HEK293 (cell line): ENCODE measurements at regions not wholly inside any gene's neighbourhood (a gene's known extent, or its start where the extent isn't known, plus 50 kb on each side); places are given as distances from the start of the nearest gene placed in this dataset.

Experiments
- TF ChIP-seq, protein P1 (sequence below): fragments of 450-650 bp; formaldehyde crosslinking; IDR thresholded peaks from 2 replicates; pipeline ENCODE4 v1.5.1; 2016; ENCODE audit warnings: missing biosample characterization, missing genetic modification characterization
- TF ChIP-seq, protein P2 (sequence below): fragments of 450-650 bp; formaldehyde crosslinking; IDR thresholded peaks from 2 replicates; pipeline ENCODE4 v1.5.1; 2016; ENCODE audit warnings: missing biosample characterization, missing genetic modification characterization, low read depth

- TF ChIP-seq, protein P1, sequence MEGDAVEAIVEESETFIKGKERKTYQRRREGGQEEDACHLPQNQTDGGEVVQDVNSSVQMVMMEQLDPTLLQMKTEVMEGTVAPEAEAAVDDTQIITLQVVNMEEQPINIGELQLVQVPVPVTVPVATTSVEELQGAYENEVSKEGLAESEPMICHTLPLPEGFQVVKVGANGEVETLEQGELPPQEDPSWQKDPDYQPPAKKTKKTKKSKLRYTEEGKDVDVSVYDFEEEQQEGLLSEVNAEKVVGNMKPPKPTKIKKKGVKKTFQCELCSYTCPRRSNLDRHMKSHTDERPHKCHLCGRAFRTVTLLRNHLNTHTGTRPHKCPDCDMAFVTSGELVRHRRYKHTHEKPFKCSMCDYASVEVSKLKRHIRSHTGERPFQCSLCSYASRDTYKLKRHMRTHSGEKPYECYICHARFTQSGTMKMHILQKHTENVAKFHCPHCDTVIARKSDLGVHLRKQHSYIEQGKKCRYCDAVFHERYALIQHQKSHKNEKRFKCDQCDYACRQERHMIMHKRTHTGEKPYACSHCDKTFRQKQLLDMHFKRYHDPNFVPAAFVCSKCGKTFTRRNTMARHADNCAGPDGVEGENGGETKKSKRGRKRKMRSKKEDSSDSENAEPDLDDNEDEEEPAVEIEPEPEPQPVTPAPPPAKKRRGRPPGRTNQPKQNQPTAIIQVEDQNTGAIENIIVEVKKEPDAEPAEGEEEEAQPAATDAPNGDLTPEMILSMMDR (tag by site-specific recombination) = no peak
- TF ChIP-seq, protein P2, sequence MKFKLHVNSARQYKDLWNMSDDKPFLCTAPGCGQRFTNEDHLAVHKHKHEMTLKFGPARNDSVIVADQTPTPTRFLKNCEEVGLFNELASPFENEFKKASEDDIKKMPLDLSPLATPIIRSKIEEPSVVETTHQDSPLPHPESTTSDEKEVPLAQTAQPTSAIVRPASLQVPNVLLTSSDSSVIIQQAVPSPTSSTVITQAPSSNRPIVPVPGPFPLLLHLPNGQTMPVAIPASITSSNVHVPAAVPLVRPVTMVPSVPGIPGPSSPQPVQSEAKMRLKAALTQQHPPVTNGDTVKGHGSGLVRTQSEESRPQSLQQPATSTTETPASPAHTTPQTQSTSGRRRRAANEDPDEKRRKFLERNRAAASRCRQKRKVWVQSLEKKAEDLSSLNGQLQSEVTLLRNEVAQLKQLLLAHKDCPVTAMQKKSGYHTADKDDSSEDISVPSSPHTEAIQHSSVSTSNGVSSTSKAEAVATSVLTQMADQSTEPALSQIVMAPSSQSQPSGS = no peak
These were observed 212.3 kb downstream of the RPLP1 start for GRCh38 chr15:69664572-69665571.
